ENCODE measurements at regions not wholly inside any gene's neighbourhood (a gene's known extent, or its start where the extent isn't known, plus 50 kb on each side); places are given as distances from the start of the nearest gene placed in this dataset.
A peak's percentile ranks its signal among the peaks of the same experiment; 100 is the strongest.

- Histone ChIP-seq H3K9me3 (no peaks in the 10 kb centered on the region), H3K36me3 (no peaks in the 10 kb centered on the region), H3K27me3 (no peaks in the 10 kb centered on the region), H3K27ac (no peak overlapping the region), H3K4me1 (no peaks in the 10 kb centered on the region), H3K4me3 (no peak overlapping the region)
- DNase-seq: no peak
- no peak for TF ChIP-seq CTCF (IDR thresholded peaks at IDR 0.05)
Measured at GRCh38 chr7:106476751-106477150, 184.2 kb downstream of the CCDC71L start.

GRCh38 chr7:106472741-106473140 is 188.0 kb upstream of the NAMPT start:
- Histone ChIP-seq H3K4me3 (no peak overlapping the region), H3K27me3 (no peaks in the 10 kb centered on the region), H3K4me1 (no peaks in the 10 kb centered on the region), H3K9me3 (no peaks in the 10 kb centered on the region), H3K27ac (no peak overlapping the region), H3K36me3 (no peaks in the 10 kb centered on the region)
- DNase-seq: no peak
- TF ChIP-seq POLR2A (IDR thresholded peaks at IDR 0.05) (no peak), CTCF (IDR thresholded peaks at IDR 0.05) (no peak)

GRCh38 chr7:106471686-106472440 is 187.1 kb upstream of the NAMPT start:
- no peaks in the 10 kb centered on the region for H3K9me3 ChIP-seq
- H3K4me1 ChIP-seq: no peaks in the 10 kb centered on the region
- no peaks in the 10 kb centered on the region for H3K36me3 ChIP-seq
- TF ChIP-seq CTCF (IDR thresholded peaks at IDR 0.05) (no peak), POLR2A (IDR thresholded peaks at IDR 0.05) (no peak)
- no peaks in the 10 kb centered on the region for H3K27me3 ChIP-seq
- H3K4me3 ChIP-seq: no peak overlapping the region
- DNase-seq: no peak
- H3K27ac ChIP-seq: no peak overlapping the region

GRCh38 chr7:106471021-106471420 is 186.2 kb upstream of the NAMPT start:
- H3K27ac ChIP-seq: no peak overlapping the region
- H3K27me3 ChIP-seq: no peaks in the 10 kb centered on the region
- H3K4me3 ChIP-seq: no peak overlapping the region
- no peak for DNase-seq
- no peaks in the 10 kb centered on the region for H3K36me3 ChIP-seq
- peaks cover 0 to 6% (median 0%) of the 10 kb centered on the region in 4 donors for H3K4me1 ChIP-seq
- TF ChIP-seq POLR2A (IDR thresholded peaks at IDR 0.05): no peak
- TF ChIP-seq CTCF (IDR thresholded peaks at IDR 0.05): no peak
- H3K9me3 ChIP-seq: no peaks in the 10 kb centered on the region

- TF ChIP-seq CTCF (IDR thresholded peaks at IDR 0.05): no peak
- no peak for TF ChIP-seq POLR2A (IDR thresholded peaks at IDR 0.05)
- Histone ChIP-seq H3K27ac (no peak overlapping the region), H3K27me3 (no peaks in the 10 kb centered on the region), H3K4me1 (peaks cover 0 to 6% (median 0%) of the 10 kb centered on the region in 4 donors), H3K36me3 (no peaks in the 10 kb centered on the region), H3K4me3 (no peak overlapping the region), H3K9me3 (no peaks in the 10 kb centered on the region)
- peak in 1 of 3 donors; percentile 65 for DNase-seq
Measured at GRCh38 chr7:106466867-106467266, 182.1 kb upstream of the NAMPT start.

Measured in Peyer's patch (tissue), 4 donors.